ENCODE measurements at regions not wholly inside any gene's neighbourhood (a gene's known extent, or its start where the extent isn't known, plus 50 kb on each side); places are given as distances from the start of the nearest gene placed in this dataset.
"Not testable (repeated sequence)": the region's sequence is repeated elsewhere in the genome, so short reads cannot be mapped to it uniquely, and the experiment has no call there.

DNA sequence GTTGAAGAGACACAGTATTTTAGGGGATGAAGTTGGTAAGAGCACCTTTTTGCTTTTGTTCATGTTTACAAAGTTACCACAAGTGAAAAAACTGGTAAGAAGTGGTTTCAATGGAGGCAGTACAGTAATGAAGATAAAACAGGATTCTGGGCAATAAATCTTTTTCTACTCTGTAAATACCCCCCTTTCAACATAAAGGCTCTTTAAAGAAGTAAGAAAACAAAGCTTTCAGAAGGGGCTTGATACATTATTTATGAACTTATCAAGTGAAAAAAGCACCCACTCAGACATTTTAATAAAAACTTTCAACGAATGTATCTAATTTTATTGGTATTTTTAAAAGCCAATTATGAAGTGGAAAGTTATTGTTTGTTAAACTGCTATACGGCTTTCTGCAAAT is 522.9 kb downstream of the ZEB2 start:
- DNase-seq, result no peak

DNA sequence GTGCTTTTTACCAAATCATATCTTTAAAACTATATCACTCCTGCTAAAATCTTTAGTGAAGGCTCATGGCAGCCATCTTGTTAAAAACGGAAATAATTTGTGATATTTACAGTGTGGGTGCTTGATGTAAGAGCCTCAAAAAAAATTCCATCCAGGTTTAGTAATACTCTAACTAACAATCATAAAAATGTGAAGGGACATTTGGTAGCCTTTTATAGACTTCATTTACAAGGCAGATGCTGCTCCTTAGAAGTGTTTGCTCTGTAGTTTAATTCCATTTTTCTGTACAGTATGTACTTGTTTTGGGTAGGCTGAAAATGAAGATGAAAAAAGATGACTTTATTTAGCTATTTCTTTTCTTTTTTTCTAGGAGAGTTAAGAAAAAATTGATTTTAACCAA is 525.0 kb downstream of the ZEB2 start:
- no peak for DNase-seq

DNA sequence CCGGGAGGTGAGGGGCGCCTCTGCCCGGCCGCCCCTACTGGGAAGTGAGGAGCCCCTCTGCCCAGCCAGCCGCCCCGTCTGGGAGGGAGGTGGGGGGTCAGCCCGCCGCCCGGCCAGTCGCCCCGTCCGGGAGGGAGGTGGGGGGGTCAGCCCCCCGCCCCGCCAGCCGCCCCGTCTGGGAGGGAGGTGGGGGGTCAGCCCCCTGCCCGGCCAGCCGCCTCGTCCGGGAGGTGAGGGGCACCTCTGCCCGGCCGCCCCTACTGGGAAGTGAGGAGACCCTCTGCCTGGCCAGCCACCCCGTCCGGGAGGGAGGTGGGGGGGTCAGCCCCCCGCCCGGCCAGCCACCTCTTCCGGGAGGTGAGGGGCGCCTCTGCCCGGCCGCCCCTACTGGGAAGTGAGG is 528.3 kb downstream of the ZEB2 start:
- not testable (repeated sequence) for DNase-seq

DNA sequence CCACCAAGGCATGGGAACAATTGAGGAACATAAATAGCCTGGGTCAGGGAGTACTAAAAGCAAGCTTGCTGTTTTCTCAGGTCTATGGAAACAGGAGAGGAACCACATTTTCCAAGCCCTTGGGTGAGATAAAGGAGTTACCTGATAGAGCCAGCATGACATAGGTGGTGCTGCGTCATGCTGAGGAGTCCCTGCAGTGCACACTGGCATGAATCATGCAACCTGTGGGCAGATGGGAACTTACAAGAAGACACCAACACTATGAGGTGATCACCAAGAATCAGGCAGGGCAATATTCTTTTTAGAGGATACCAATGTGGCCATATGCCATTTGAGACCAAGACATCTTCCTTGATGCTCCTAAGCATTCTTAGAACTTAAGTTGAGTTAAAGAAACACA is 531.8 kb downstream of the ZEB2 start:
- no peak for DNase-seq

DNA sequence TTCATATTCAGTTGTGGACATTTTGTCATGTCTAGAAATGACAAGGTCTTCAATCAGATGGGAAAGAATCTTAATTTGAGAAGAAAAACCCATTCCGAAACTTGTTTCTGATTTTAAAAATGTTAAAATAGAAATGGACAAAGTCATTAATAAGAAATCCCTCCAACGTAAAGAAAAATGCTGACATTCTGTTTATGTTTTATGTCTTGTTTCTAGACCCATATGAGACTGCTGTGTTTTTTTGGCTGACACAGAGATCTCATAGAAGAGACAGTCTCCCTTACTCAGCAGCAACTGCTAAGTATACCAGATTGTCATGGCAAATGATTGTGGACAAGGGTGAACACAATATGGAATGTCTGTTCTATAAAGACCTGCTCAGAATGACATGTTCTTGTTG is 538.5 kb downstream of the ZEB2 start:
- no peak for DNase-seq

DNA sequence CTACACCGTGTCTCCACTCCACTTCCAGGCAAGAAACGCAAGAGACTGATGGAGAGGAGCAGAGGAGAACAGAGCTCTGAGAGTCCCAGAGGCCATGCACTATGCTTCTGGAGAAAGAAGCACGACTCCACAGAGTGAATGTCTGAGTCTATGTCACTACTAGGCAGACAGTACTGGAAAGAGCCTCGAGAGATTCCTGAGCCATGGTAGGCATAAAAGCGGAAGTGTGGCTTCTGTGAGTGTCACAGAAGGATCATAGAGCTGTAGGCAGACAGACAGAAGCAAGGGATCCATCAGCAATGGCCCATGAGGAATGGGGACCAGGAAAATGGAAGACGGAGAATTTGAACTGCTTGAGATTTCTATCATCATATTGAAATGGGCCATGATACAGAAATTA is 542.6 kb downstream of the ZEB2 start:
- no peak for DNase-seq

DNA sequence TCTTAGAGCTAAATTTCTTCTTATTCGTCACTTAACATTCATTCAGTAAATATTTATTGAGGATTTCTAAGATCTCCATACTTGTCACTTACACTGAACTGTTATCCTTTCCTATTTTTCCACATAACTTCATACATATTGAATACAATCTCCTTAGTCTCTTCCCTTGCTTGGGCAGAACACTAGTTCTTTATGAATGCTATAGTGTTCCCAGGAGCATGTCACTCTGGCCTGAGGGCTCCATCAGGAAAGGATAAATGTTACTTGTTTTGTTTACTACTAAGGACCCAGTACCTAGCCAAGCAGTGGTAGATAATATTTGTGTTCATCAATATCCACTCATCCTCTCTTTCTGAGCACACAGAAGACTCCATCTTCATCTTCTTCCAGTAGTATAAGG is 544.7 kb downstream of the ZEB2 start:
- DNase-seq, result no peak

DNA sequence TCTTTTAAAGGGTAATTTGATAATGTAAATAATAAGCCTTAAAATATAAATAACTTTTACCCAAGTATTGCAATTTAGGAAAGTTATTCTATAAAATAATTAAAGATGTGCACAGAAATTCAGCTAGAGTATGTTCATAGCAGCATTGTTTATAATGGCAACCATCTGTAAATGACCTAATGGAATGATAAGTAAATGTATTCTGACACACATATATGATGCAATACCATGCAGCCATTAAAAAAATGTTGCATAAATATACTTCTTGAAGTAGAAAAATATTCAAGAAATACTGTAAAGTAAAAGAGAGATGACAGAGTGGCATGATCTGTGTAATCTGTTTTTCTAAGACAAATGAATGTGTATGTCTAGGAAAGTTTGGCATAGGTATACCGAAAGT is 545.7 kb downstream of the ZEB2 start:
- no peak for DNase-seq

DNA sequence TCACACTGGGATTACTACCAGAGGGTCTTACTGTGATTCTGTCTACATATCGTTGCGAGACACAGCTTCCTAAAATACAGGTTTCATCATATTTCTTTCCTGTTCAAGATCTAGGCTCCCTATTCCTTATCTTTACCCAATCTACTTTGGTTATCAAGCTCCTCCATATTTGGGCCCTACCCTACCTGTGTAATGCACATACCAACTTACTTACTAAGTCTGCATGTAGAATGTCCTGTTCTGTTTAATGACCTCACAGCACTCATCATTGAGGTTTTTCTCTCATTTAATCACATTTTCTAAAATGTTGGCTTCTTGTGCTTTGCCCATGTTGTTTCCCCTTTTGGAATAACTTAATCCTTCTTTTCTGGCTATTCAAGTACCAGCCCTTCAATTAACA is 551.1 kb downstream of the ZEB2 start:
- DNase-seq, result no peak

DNA sequence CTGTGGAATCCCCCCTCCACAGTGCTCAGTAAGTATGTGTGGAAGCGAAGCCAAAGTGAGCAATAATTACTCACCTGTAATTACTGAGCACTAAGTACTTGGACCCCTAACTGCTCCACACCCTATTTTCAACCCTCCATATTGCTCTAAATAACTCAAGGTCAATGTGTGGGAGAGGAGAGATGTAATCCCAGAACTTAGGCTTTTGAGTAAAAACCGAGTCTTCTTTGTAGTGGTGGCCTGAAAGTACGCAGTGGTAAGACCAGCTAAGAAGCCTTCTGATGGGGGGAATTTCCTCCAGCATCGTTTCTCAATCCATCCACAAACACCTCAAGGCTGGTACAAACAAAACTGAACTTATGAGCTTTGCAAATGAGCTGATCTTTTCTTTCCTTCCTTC is 551.6 kb downstream of the ZEB2 start:
- DNase-seq, result no peak

DNA sequence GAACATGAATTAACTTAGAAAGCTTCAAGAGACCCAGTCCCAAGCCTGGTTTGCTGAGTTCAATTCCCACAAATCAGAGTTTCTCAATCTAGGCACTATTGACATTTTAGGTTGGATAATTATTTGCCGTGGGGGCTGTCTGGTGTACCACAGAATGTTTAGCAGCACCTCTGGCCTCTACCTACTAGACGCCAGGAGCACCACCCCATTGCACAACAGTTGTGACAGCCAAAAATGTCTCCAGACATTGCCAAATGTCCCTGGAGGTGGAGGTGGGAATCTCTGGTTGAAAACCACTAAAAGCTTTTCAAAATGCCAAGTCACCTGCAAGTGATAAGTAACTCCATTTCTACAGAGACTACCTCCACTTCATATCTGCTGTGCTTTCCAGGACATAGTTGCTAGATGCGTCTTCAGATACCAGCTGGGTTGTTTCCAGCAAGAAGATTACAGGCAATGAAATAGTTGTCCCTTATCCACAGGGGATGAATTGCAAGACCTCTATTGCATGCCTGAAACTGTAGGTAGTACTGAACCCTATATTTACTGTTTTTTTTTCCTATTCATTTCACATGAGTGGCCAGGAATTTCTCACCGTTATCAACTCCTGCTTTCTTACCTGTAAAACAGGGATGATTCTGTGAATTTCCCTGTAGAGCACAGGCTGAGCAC is 554.3 kb downstream of the ZEB2 start:
- no peak for DNase-seq

DNA sequence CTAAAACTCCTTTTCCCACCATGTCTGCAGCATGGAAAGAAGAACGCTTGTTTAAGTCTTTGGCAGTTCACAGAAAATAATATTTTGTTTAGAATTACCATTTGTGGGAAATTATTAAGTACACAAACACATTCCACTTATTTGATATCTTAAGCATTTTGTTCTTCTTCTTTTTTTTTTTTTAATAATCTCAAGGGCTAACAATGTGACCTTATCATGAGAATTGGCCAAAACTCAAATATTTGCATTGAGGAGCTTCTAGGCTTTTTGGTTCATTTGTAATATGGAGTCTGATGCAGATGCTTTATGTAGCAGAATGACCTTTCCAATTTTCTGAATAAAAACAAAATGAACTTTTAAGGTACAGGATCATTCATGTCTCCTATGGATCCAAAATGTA is 555.0 kb downstream of the ZEB2 start:
- DNase-seq, result no peak

DNA sequence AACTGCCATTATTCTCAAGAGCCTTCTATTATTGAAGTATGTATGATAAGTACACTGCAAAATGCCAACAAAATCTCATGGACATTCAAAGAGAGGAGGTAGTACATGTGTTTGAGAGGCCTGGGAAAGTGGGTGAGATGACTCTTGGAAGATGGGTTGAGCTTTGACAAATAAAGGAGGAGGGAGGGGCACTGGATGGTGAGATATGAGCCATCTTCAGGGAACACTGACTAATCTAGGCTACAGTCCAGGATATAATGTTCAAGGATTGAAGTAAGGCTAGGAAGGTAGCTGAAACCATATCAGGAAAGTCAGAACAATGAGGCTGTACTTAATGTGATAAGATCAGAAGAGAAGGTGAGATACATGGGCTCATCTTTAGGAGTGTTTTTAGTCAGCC is 559.7 kb downstream of the ZEB2 start:
- DNase-seq, result no peak

DNA sequence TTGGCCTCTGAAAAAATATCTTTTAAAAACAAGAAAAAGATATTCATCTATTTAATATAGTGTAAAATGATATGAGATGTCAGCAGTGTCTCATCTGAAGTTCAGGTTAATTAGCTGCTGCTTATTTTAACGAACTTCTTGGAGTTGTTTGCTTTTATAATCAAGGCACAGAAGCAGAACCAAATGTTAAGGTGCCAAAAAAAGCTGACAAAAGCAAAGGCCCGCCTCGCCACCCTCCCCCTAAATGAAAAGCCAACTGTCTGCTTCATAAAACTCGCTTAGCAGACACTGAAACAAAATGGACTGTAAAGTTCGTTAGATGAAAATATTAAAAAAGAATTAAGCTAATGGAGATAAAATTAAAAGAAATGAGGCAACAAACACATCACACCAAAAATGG is 562.6 kb downstream of the ZEB2 start:
- no peak for DNase-seq

DNA sequence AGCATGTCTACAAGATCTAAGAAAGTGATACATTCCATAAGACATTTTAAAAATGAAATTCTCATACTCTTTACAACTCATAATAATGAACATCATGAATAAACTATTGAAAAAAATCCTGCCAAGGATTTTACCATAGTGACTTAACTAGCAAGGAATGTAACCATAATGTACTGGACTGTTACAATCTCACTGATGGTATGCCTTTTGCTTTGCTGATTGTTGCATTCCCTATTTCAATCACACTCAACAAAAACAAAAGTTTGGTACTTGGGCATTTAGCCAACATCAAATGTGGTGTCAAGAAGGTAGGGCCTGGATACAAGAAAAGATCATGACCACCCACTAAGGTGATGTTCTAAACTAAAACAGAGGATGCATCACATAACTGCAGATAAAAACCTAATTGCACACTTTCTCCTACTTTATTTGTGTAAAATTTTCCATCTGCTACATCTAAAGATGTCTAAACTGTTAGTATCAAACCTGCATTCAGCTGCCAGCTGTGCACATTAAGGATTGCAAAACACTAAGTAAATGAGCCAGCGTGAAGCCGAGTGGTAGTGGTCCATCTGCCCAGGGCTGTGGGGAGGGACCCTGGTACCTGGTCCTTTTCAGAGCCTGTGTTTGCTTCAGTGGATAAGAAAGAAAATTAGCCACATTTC is 564.4 kb downstream of the ZEB2 start:
- no peak for DNase-seq

DNA sequence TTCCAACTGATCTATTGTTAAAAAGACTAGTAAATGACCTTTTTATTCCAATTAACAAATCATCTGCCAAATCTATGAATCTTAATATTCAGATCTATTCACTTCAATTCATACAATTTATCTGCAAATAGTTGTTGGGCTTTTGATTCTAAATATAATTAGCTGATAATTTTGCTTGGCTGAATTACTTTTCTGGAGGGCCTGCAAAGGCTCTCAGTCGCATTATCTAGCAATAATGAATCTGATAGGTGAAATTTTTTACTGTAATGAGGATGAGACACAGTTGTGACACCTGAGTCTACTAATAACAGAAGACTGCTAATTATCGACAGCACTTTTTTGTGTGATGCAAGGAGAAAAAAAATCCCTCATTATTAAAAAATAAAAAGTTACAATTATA is 565.1 kb downstream of the ZEB2 start:
- DNase-seq, result no peak

DNA sequence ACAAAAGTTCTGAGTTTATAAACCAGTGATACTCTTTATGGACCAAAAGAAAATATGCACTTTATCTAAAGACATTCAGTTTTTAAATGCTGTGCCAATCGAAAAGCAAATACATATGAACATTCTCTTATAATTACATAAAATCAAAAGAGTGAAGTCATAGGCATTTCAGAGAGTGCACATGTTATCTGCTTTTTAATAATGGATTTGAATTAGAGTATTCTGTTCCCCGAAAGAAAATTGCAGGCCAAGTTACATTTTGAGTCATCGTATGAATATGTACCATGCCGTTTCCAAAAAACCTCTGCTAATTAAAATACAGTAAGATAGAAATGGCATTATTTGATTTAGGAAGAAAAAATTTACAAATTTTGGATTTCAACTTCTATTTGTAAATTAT is 565.7 kb downstream of the ZEB2 start:
- no peak for DNase-seq

DNA sequence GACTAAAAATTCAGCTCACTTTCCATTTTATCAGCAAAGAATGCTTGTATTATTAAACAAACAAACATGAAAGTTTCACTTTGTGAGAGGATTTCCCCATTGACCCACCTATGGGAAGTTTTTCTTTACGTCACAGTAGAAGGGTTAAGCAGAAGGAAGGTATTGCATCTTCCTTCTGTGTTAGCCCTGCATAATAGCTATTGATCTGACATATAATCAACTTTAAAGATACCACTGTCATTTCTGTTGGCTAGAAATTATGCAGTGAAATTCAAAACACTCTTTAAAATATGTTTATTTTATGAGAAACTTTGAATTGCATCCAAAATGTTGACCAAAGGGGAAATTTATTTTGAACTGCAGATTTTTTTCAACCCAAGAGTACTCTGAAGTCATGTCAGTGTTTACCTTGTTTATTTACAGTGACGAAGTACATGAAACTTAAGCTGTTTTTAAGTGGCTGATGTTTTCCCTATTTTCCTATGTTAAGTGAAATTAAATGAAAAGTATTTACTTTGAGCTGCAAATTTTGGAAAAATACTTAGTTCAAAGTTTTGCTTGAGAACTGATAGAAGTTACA is 566.4 kb downstream of the ZEB2 start:
- DNase-seq, result no peak

DNA sequence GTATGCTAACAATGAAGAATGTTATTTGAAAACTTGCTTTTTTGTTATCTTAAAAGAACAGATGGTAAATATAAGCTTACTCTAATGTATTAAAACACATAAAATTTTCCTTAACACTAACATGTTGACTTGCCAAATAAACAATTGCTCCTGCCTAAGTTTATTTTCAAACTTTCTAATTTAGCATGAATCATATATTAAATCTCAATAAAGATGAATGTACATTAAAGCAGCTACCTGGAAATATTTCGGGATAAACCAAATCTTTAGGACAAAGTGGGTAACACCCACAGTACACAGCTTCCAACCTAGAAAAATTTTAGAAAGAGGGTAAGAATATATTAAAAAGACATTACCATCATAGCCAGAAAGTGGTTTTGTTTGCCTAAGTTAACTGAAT is 567.4 kb downstream of the ZEB2 start:
- no peak for DNase-seq

DNA sequence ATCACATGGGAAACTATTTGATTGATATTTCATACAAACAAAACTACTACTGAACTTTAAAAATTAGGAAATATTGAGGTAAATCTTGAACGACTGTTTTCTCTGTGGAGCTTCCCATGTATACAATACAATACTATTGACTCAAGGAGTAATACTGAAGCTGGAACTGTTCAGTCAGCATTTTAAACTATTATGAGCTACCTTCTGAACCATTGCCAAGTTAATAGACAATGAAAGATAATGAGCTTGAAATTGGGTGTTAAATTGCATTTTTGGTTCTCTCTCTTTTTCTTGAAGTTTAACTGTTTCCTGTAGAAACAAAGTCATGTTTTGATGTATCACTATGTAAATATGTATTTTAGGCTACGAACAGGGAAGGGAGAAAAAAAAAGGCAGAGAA is 569.2 kb downstream of the ZEB2 start:
- DNase-seq, result no peak

DNA sequence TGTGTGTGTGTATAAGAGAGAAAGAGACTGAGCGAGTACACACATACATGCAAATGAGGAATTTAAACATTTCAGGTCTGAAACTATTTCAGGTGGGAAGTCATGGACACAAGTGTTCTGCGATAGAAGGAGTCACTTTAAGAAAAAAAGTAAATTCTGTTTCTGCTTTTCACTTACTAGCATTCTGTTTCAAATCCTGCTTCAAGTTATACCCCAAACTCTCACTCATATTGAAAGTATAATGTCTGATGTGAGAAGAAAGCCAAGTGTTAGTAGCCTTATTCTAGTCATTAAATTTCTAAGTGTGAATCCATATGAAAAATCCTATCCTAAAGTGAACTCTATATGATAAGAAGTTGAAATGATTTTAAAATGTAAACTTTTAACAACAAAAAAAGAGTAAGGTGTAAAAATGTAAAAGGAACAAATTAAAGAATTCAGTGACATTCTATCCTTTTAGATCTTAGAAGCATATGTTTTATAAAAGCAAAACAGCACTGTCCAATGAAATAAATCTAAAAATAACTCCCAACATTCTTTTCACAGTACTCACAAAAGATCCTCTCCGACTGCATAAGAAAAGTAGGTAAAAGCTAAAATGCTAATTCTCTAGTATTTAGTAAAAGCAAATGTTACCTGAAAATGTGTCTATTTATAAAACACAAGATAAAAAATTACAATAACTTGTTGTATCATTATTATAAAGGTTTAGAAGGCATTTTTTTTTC is 570.6 kb downstream of the ZEB2 start:
- DNase-seq, result no peak

DNA sequence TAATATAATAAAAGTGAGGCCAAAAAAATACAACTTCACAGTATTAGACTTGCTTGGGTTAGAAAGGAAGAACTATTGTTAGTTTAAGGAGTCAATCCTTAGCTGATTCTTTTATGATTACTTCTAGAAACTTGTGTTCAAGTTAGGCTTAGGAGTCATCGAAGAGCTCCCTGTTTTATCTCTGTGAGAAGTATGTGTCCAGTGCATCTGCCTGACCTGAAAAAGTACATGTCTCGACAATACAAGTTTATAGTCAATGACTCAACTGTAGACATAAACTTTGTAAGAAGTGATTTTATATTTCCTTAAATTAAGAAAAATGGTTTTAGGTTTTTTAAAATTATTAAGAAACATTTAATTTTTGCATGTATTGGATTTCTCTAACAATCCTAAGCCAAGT is 571.2 kb downstream of the ZEB2 start:
- DNase-seq, result no peak

DNA sequence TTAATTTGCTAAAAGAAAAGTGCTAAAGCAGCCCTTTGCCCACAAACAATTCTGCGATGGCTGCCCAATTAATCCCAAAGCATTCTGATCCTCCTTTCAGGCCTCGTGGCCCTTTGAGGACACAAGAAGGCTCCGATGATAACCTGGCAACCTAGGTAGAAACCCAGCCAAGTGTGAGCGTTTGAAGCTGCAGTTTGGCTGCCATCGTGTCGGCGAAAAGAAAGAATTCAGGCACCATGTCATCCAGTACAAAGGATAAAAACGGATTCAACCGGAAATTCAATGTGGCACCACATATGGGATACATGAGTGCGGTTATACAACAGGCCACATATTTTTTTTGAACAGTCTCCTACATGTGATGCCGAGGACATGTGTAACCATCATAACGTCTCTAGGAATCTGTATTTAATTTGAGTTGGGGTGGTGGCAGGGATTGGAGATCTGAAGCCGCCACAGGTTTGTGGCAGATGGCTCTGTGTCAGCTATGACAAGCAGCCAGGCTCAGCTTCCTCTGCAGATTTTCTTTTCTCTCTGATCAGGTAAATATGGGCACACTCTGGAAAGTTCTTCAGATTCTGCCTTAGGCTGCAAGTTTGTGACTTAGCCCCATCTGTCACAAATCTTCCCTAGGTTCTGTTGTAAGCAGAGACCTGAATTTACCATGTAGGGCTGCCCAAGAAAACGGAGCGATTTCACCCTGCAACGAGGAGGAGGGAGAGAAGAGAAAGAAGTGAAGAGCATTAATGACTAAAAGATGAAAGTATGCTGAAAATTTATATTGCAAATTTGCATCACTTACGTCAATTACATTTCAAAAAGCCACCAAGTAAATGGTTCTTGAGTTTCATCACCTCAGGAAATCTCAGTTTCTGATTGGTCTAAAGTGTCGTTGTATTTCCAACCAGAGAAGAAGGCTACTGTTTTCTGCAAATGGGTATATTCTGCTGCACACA is 573.2 kb downstream of the ZEB2 start:
- no peak for DNase-seq

All from activated gamma-delta T cell (primary cell).